ENCODE measurements at regions not wholly inside any gene's neighbourhood (a gene's known extent, or its start where the extent isn't known, plus 50 kb on each side); places are given as distances from the start of the nearest gene placed in this dataset.
"Not testable (repeated sequence)": the region's sequence is repeated elsewhere in the genome, so short reads cannot be mapped to it uniquely, and the experiment has no call there.

DNA sequence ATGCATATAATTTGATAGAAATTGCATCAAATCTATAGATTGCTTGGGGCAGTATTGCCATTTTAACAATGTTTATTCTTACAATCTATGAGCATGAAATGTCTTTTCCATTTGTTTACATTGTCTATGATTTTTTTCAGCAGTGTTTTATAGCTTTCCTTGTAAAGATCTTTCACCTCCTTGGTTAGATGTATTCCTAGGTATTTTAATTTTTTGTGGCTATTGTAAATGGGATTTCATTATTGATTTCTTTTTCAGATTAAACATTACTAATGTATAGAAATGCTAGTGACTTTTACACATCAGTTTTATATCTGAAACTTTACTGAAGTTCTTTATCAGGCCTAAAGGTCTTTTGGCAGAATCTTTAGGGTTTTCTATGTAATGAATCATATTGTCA, 237.6 kb upstream of the STAC start:
- Histone ChIP-seq H3K27me3 (no peaks in the 10 kb centered on the region), H3K4me3 (no peak overlapping the region), H3K9me3 (no peaks in the 10 kb centered on the region), H3K36me3 (no peaks in the 10 kb centered on the region)
- DNase-seq, result no peak

DNA sequence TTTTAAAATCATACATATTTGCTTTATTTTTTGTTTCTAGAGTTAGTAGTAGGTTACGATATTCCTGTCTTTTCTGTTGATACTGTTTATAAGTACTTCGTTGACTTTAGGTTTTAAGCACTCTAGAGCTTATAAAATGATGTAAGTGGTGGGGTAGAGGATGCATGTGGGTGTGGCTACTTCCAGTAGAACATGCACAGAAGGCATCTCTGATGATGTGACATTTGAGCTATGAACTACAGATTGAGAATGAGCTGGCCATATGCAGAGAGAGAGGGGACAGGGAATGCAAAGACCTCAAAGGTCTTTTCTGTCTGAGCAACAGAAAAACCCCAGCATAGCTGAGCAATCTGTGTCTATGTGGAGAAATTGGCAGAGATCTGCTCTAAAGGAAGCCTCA, 233.9 kb upstream of the STAC start:
- Histone ChIP-seq H3K9me3 (no peaks in the 10 kb centered on the region), H3K27me3 (no peaks in the 10 kb centered on the region), H3K36me3 (no peaks in the 10 kb centered on the region), H3K4me3 (no peak overlapping the region)
- no peak for DNase-seq

DNA sequence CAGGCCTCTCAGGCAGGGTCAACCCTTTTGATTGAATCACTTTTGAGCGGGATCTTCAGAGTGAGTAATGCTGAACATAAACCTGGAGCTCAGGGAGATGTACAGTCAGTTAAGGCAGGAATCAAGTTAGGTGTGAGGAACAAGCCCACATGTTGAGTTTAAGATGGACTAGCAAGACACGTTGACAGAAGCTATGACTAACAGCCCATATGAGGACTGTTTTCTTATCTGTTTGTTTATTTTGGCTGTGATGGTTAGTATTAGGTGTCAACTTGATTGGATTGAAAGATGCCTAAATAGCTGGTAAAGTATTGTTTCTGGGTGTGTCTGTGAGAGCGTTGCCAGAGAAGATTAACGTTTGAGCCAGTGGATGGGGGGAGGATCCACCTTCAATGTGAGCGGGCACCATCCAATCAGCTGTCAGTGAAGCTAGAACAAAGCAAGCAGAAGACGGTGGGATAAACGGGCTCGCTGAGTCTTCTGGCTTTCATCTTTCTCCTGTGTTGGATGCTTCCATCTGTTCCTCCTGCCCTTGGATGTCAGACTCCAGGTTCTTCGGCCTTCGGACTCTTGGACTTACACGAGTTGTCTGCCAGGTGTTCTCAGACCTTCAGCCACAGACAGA, 232.3 kb upstream of the STAC start:
- H3K9me3 ChIP-seq, result no peaks in the 10 kb centered on the region
- no peak for DNase-seq

DNA sequence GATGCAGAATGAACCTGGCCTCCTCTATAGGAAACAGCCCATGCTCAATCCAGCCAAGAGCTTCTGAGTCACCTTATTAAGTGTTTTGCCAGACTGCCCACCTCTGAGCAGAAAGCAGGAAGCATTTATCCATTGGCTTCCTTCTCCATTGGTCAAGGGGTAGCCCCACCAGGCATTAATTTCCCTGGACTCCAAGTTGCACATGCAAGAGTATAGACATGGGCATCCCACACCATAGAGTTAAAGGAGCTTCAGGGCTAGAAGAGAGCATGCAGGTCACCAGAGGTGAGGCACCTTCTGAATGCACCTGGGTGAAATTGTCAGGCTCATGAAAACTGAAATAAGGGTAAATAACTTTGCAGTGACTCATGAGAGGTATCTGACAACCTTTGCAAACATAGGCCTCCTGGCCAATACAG, 230.8 kb upstream of the STAC start:
- H3K4me3 ChIP-seq, result no peak overlapping the region
- no peaks in the 10 kb centered on the region for H3K9me3 ChIP-seq
- no peaks in the 10 kb centered on the region for H3K36me3 ChIP-seq
- DNase-seq, result no peak
- H3K27me3 ChIP-seq, result no peaks in the 10 kb centered on the region

More for the DNA sequence above, 232.3 kb upstream of the STAC start:
- Histone ChIP-seq H3K36me3 (no peaks in the 10 kb centered on the region), H3K4me3 (no peak overlapping the region), H3K27me3 (no peaks in the 10 kb centered on the region)

DNA sequence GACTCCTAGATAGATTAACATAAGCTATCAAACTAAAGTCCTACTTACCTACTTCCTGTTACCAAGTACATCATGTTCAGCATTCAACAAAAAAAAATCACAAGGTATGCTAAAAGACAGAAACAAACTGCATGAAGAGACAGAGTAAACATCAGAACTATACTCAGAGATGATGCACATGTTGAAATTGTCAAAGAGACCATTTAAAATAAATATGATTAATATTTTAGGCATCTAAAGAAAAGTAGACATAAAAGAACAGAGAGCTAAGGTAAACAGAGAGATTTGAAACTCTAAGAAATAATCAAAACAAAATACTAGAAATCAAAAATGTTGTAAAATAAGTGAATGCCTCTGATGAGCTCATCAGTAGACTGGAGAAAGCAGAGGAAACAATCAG, 224.8 kb upstream of the STAC start:
- no peak for DNase-seq
- H3K36me3 ChIP-seq, result no peaks in the 10 kb centered on the region
- H3K4me3 ChIP-seq, result no peak overlapping the region
- no peaks in the 10 kb centered on the region for H3K27me3 ChIP-seq
- H3K9me3 ChIP-seq, result no peaks in the 10 kb centered on the region

DNA sequence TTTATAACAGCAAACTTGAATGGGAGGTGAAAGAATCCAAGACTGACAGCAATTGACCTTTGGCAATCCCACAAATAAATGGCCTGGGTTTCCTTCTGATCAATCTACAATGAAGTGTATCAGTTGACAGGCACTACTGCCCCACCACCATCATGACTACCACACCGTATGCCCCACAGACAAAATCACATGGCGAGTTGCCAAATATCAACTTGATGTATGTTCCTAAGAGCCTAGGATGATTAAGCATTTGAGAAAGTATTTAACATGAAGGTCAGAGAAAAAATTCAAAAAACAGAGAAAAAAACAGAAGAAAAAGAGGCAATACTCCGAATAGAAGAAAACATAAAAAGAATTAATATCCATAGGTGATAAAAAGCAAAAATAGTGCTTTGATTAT, 215.9 kb upstream of the STAC start:
- DNase-seq, result no peak
- H3K27me3 ChIP-seq, result no peaks in the 10 kb centered on the region

DNA sequence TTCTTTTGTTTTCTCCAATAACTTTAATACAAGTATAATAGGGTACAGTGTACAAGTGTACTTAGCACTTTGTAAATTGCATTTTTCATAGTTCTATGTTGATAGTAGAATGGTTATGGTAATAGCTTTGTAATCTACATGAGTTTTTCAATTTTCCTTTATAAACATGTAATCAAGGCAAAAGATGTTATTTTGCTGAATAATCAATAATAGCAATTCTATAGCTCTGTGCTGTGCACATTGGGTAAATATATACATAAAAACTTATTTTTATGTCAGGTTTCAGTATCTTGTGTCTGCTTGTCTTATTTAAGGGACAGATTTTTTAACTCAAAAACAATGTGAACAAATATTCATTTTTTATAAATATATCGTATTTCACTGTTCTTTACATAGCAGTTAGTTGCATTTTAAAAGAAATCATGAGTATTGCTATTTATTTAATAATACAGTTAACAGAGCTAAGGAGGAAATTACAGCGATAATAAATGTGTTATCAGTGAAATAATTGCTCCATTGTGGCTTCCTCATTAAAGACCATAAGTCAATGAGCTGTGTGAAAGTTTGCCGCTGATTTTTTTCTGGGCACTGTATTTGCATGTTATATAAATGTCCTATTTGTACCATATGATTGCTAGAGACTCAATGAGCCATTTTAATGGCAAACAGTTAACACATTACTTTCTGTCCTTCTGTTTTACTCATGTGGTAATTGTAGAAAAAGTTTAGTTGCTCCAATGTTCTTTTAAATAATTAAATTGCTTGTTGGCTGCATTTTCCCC, 214.6 kb upstream of the STAC start:
- DNase-seq, result no peak
- H3K4me3 ChIP-seq, result no peak overlapping the region
- no peaks in the 10 kb centered on the region for H3K27me3 ChIP-seq
- H3K9me3 ChIP-seq, result no peaks in the 10 kb centered on the region
- no peaks in the 10 kb centered on the region for H3K36me3 ChIP-seq

More for the DNA sequence above, 215.9 kb upstream of the STAC start:
- no peak overlapping the region for H3K4me3 ChIP-seq
- H3K36me3 ChIP-seq, result no peaks in the 10 kb centered on the region
- H3K9me3 ChIP-seq, result no peaks in the 10 kb centered on the region

DNA sequence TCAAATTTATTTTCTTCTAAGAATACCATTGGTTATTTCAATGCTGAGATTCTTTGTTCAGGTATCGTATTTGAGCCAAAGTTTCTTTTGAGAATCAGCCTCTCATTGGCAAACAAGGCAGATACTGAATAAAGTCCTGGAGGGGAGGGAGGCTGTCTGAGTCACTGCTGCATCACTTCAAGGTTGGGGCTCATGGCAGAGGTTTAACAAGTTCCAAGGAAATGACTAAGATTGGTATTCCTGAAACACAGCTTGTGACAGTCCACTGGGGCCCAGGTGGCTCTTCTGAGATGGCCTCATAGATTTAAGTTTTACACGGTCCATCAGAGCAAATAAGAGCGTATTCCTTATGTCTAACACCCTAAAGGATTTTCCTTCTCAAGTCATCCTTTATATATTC, 213.8 kb upstream of the STAC start:
- peak; percentile 45 for DNase-seq

DNA sequence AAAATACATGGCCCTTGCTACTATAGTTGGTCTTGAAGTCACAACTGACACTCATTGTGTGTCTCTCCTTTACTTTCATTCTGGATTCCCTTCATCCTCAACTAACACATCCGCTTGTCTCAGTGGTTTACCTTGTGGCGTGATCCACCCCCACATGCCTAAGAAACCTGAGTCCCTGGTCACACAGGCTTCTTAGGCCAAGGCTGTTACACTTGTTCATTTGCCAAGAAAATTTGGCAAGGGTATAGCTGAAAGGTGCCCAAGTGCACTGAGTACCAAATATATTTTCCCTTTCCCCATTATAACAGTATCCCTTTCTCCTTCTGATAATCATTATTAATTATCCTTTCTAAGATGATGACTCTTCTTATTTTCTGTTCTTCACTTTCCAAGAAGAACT, 207.6 kb upstream of the STAC start:
- Histone ChIP-seq H3K36me3 (no peaks in the 10 kb centered on the region), H3K4me3 (no peak overlapping the region), H3K9me3 (no peaks in the 10 kb centered on the region), H3K27me3 (no peaks in the 10 kb centered on the region)
- no peak for DNase-seq

More for the DNA sequence above, 213.8 kb upstream of the STAC start:
- no peaks in the 10 kb centered on the region for H3K36me3 ChIP-seq
- H3K9me3 ChIP-seq, result no peaks in the 10 kb centered on the region
- H3K4me3 ChIP-seq, result no peak overlapping the region
- H3K27me3 ChIP-seq, result no peaks in the 10 kb centered on the region

DNA sequence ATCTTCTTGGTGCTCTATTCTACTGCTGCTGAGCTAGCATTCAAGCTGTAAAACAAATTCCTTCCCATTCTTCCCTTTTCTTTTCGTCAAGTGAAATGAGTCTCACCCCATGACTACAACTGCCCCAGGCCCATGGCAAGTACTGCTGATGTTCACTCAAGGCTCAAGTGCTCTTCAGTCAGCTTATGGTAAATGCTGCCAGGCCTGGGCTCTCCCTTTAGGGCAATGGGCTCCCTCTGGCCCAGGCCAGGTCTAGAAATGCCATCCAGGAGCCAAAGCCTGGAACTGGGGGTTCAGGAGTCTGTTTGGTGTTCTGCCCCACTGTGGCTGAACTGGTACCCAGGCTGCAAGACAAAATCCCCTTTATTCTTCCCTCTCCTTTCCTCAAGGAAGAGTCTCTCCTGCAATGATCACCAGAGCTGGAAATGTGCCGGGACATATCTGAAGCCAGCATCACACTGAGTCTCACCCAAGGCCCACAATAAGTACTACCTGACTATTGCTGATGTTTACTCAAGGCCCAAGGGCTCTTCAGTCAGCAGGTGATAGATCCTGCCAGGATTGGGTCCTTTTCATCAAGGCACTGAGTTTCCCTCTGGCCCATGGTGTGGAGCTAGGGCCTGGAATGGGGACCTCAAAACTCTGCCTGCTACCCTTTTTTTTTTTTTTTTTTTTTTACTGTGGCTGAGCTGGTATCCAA, 205.0 kb upstream of the STAC start:
- H3K4me3 ChIP-seq, result no peak overlapping the region
- H3K9me3 ChIP-seq, result no peaks in the 10 kb centered on the region
- DNase-seq, result no peak
- H3K36me3 ChIP-seq, result no peaks in the 10 kb centered on the region
- no peaks in the 10 kb centered on the region for H3K27me3 ChIP-seq

DNA sequence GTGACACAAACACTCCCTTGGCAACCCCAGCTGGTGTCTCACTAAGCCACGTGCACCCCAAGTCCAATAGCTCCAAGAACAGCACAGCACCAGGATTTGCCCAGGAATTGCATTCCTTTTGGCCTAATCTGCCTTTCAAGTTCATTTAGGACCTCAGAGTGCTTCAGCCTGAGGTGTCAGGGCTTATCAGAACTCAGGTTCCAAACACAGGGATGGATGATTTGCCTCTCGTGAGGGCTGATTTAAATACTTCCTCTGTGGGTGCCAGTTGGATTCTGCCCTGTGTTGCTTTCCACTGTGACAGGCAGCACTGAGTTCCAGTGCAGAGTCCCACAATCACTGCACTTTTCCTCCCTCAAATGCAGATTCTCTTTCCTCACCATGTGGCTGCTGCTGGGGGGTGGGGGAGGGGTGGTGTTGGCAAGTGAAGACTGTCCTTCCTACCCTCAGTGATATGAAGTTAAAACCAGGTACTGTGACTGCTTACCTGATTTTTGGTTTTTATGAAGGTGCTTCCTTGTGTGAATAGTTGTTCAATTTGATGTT, 204.3 kb upstream of the STAC start:
- H3K4me3 ChIP-seq, result no peak overlapping the region
- no peaks in the 10 kb centered on the region for H3K27me3 ChIP-seq
- no peaks in the 10 kb centered on the region for H3K36me3 ChIP-seq
- H3K9me3 ChIP-seq, result no peaks in the 10 kb centered on the region
- no peak for DNase-seq

DNA sequence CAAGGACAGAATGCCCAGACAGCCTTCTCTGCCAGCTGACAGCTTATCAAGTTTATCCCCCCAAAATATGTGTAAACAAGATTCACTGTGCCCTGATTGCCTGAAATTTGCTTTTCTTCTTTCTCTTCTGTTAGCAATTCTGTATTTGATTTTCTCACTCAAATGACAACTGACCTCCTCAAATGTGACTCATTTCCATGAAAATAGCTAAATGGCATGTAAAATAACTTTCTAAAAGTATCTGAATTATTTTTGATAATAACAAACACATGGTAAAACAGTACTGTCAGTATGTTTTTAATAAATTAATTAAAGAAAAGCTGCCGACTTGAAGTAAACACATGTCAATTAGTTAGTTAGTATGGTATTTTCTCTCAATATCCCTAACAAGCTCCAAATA, 202.3 kb upstream of the STAC start:
- Histone ChIP-seq H3K9me3 (no peaks in the 10 kb centered on the region), H3K4me3 (no peak overlapping the region), H3K27me3 (no peaks in the 10 kb centered on the region), H3K36me3 (no peaks in the 10 kb centered on the region)
- no peak for DNase-seq

DNA sequence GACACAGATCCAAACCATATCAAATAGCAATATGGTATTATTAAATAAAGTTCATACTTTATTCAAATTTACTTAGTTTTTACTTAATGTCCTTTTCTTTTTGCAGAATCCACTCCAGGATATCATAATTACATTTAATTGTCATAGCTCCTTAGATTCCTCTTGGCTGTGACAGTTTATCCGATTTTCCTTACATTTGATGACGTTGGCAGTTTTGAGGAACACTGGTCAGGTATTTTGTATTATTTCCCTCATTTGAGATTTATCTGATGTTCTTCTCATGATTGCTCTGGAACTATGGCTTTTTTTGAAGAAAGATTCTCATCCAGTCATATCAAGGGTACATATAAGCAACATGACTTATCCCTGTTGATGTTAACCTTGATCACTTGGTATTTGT, 198.3 kb upstream of the STAC start:
- Histone ChIP-seq H3K27me3 (no peaks in the 10 kb centered on the region), H3K4me3 (no peak overlapping the region), H3K9me3 (no peaks in the 10 kb centered on the region), H3K36me3 (no peaks in the 10 kb centered on the region)
- no peak for DNase-seq

DNA sequence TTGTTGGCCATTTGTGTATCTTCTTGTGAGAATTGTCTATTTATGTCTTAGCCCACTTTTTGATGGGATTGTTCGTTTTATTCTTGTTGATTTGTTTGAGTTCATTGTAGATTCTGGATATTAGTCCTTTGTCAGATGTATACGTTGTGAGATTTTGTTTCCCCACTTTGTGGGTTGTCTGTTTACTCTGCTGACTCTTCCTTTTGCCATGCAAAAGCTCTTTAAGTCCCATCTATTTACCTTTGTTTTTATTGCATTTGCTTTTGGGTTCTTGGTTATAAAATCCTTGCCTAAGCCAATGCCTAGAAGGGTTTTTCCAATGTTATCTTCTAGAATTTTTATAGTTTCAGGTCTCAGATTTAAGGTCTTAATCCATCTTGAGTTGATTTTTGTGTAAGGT, 193.1 kb upstream of the STAC start:
- not testable (repeated sequence) for H3K9me3 ChIP-seq, H3K36me3 ChIP-seq, H3K27me3 ChIP-seq, H3K4me3 ChIP-seq, DNase-seq

DNA sequence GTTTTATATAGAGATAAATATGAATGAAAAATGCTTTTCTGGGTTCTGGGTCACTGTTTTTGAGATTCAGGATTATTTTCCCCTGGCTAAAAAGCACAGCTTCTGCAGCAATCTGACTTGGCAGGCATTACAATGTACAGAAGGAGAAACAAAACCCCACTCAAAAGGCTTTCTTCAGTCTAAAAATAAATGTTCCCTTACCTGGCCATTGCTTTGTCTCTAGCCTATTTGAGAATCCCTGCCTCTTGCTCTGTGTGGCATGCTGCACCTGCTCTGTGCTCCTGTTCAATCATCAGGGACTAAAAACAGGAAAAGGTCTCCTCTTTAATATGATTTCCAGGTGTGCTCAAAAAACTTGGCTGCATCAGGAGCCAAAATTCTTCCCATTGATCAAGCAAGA, 187.4 kb upstream of the STAC start:
- Histone ChIP-seq H3K4me3 (no peak overlapping the region), H3K9me3 (no peaks in the 10 kb centered on the region), H3K36me3 (no peaks in the 10 kb centered on the region), H3K27me3 (no peaks in the 10 kb centered on the region)
- no peak for DNase-seq

DNA sequence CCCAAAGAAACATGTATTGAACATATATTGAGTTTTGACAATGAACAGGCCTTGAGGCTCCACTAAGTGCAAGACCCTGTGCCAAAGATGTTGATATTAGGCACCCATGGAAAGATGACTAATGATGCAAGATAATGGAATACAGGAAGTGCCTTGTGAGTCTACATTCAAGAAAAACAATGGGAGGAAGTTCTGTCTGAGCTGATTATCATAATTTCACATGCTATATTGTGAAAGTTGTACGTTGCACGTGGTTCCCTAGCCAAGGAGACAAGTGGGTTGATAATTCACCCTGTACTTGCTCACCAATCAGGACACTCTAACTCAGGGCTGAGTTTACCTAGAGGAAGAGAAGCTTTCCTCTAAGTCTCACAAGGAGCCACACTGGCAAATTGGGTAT, 186.9 kb upstream of the STAC start:
- H3K36me3 ChIP-seq, result no peaks in the 10 kb centered on the region
- DNase-seq, result no peak
- H3K4me3 ChIP-seq, result no peak overlapping the region
- H3K27me3 ChIP-seq, result no peaks in the 10 kb centered on the region
- H3K9me3 ChIP-seq, result no peaks in the 10 kb centered on the region

DNA sequence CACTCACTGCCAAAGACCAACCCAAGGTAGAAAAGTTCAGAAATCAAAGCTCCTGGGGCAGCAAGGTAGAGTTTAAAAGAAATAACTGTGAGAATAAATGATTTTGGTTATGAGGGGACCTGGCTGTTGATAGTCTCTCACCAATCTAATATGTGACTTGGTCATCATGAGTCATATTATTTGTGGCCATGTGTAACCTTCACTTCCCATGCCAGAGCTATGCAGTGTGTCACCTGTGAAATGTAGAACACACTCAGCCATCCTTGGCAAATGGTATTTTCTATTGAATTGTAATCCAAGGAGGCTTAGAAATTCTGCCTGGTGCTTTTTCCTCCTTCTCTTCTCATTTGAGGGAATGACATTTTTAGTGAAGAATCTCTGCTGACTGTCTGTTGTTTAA, 184.2 kb upstream of the STAC start:
- no peak for DNase-seq
- Histone ChIP-seq H3K27me3 (no peaks in the 10 kb centered on the region), H3K9me3 (no peaks in the 10 kb centered on the region), H3K36me3 (no peaks in the 10 kb centered on the region), H3K4me3 (no peak overlapping the region)
